K562 (cell line): ENCODE measurements at regions not wholly inside any gene's neighbourhood (a gene's known extent, or its start where the extent isn't known, plus 50 kb on each side); places are given as distances from the start of the nearest gene placed in this dataset.

Source experiments
- EWSR1 ChIP-seq: fragments of 450-650 bp; IDR thresholded peaks from 2 replicates; pipeline ENCODE4 v1.6.1; 2018; ENCODE audit warnings: borderline replicate concordance, mild to moderate bottlenecking, low read depth, moderate library complexity; ENCODE audit not compliant: partially characterized antibody
- MAZ ChIP-seq, 2 experiments: fragments of 450-650 bp in 1 of 2; sonication (generic) in 1 of 2; formaldehyde crosslinking; IDR thresholded peaks in 1 of 2; conservative IDR thresholded peaks in 1 of 2; 2 replicates each; pipeline versions ENCODE4 v1.4.0 to v1.5.0; 2020; ENCODE audit warnings: mild to moderate bottlenecking in 1 of 2, missing genetic modification reagents in 1 of 2
- RREB1 ChIP-seq: fragments of 250-450 bp; sonication (Bioruptor Pico); IDR thresholded peaks from 2 replicates; pipeline ENCODE4 v1.4.0; 2020
- SMAD3 ChIP-seq: fragments of 450-650 bp; formaldehyde crosslinking; conservative IDR thresholded peaks from 2 replicates; pipeline ENCODE4 v1.4.0; 2020; ENCODE audit warnings: mild to moderate bottlenecking
- SP2 ChIP-seq: IDR thresholded peaks from 2 replicates; pipeline ENCODE4 v1.6.1; 2011; ENCODE audit warnings: mild to moderate bottlenecking, low read depth, low read length, moderate library complexity; ENCODE audit not compliant: poor library complexity, severe bottlenecking; ENCODE audit errors: extremely low read depth
- TEAD4 ChIP-seq, 2 experiments: sonication (generic) in 1 of 2; formaldehyde crosslinking in 1 of 2; IDR thresholded peaks; 2 replicates each; pipeline versions ENCODE4 v1.6.1 to v1.8.0; 2012 to 2022; ENCODE audit warnings: borderline replicate concordance in 1 of 2, inconsistent platforms in 1 of 2, low read length in 1 of 2, mild to moderate bottlenecking in 1 of 2, missing genetic modification reagents in 1 of 2
- ZBTB40 ChIP-seq, 2 experiments: fragments of 450-650 bp in 1 of 2; sonication (generic) in 1 of 2; formaldehyde crosslinking in 1 of 2; IDR thresholded peaks; 2 replicates each; pipeline versions ENCODE4 v1.7.1 to v1.9.0; 2016 to 2022; ENCODE audit warnings: inconsistent platforms in 1 of 2, mild to moderate bottlenecking in 1 of 2, missing genetic modification reagents in 1 of 2
- ZNF444 ChIP-seq: fragments of 250-450 bp; sonication (Bioruptor Pico); IDR thresholded peaks from 2 replicates; pipeline ENCODE4 v1.4.0; 2020; ENCODE audit warnings: mild to moderate bottlenecking, moderate library complexity
- TF ChIP-seq, protein P1 (sequence below): sonication (generic); formaldehyde crosslinking; IDR thresholded peaks from 2 replicates; pipeline ENCODE4 v1.8.0; 2022; ENCODE audit warnings: missing genetic modification reagents, mild to moderate bottlenecking, moderate library complexity, borderline replicate concordance

DNA sequence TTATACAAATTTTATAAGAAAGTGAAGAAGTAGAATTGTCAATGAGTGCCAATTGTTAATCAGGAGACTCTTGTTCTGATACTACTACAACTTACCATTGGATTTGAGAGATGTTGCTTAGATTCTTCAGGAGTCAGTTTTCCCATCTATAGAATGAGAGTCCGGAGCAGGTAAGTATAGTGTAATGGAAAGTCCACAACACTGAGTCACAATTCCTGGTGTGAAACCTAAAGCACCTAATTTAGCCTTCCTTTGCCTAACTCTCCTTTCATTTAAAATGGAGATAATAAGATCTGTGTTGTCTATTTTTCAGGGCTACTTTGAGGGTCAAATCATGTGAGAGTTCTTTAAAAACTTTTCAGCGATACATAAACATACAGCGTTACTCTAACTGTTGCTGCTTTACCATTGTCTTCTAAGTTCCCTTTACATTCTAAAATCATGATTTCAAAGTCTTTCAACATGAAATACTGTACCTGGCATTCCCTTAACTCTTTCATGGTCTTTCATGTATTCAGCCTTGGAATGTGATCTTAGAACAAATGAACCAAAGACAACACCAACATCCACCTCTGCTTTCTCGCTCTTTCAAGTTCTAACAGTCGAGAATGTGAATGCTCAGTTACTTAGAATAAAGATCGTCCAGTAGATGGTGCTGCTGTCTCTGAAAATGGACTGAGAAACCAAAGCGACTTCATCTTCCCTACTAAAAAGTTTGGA, 90.9 kb downstream of the SLC30A10 start (continued):
- TF ChIP-seq ZBTB40 (IDR thresholded peaks at IDR 0.05) (no peak), ZBTB40 (CRISPR knock-in tag; IDR thresholded peaks at IDR 0.05) (no peak), RREB1 (CRISPR knock-in tag) (no peak), SP2 (no peak), TEAD4 (IDR thresholded peaks at IDR 0.05; ENCODE audit: low read length) (0 out of 2 replicates have a peak, but pooled peaks have one; percentile 38), TEAD4 (CRISPR knock-in tag; IDR thresholded peaks at IDR 0.05; ENCODE audit: borderline replicate concordance) (no peak), EWSR1 (no peak), ZNF444 (CRISPR knock-in tag) (no peak), MAZ (CRISPR knock-in tag; conservative IDR thresholded peaks at IDR 0.05 in 1 of 2, IDR thresholded peaks at IDR 0.05 in 1 of 2) (no peak), SMAD3 (CRISPR knock-in tag) (no peak)
- TF ChIP-seq, protein P1, sequence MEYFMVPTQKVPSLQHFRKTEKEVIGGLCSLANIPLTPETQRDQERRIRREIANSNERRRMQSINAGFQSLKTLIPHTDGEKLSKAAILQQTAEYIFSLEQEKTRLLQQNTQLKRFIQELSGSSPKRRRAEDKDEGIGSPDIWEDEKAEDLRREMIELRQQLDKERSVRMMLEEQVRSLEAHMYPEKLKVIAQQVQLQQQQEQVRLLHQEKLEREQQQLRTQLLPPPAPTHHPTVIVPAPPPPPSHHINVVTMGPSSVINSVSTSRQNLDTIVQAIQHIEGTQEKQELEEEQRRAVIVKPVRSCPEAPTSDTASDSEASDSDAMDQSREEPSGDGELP, result no peak
